B cell (primary cell): ENCODE measurements at regions not wholly inside any gene's neighbourhood (a gene's known extent, or its start where the extent isn't known, plus 50 kb on each side); places are given as distances from the start of the nearest gene placed in this dataset.

Experiments
- EZH2 ChIP-seq: IDR thresholded peaks from 2 replicates; pipeline ENCODE4 v1.6.1; 2012; ENCODE audit warnings: borderline replicate concordance, low read depth, mild to moderate bottlenecking, moderate library complexity, low read length; ENCODE audit not compliant: insufficient read depth, poor library complexity, severe bottlenecking
- TF ChIP-seq, protein P1 (sequence below): fragments of 200-600 bp; IDR thresholded peaks from one replicate; pipeline ENCODE4 v1.8.0; 2022; ENCODE audit warnings: antibody characterized with exemption, mild to moderate bottlenecking

DNA sequence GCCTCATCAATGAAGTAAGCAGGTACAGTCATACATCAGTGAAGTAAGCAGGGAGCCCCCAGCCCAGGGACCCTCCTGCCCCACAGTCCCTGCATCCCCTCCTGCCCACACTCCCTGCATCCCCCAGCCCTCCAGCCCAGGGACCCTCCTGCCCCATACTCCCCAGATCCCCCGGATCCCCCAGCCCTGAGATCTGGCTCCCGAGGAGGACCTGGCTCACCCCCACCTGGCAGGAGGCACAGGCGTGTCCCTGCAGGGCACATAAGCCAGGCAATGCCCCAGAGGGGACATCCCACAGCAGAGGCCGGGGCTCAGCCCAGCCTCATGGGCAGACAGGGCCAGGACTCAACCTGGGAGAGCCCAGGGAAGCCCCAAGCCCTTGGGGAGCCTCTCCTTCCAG, 53.6 kb upstream of the TPM4 start:
- TF ChIP-seq, protein P1, sequence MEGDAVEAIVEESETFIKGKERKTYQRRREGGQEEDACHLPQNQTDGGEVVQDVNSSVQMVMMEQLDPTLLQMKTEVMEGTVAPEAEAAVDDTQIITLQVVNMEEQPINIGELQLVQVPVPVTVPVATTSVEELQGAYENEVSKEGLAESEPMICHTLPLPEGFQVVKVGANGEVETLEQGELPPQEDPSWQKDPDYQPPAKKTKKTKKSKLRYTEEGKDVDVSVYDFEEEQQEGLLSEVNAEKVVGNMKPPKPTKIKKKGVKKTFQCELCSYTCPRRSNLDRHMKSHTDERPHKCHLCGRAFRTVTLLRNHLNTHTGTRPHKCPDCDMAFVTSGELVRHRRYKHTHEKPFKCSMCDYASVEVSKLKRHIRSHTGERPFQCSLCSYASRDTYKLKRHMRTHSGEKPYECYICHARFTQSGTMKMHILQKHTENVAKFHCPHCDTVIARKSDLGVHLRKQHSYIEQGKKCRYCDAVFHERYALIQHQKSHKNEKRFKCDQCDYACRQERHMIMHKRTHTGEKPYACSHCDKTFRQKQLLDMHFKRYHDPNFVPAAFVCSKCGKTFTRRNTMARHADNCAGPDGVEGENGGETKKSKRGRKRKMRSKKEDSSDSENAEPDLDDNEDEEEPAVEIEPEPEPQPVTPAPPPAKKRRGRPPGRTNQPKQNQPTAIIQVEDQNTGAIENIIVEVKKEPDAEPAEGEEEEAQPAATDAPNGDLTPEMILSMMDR: no peak
- TF ChIP-seq EZH2: no peak
